ENCODE measurements at regions not wholly inside any gene's neighbourhood (a gene's known extent, or its start where the extent isn't known, plus 50 kb on each side); places are given as distances from the start of the nearest gene placed in this dataset.
"Not testable (repeated sequence)": the region's sequence is repeated elsewhere in the genome, so short reads cannot be mapped to it uniquely, and the experiment has no call there.

DNA sequence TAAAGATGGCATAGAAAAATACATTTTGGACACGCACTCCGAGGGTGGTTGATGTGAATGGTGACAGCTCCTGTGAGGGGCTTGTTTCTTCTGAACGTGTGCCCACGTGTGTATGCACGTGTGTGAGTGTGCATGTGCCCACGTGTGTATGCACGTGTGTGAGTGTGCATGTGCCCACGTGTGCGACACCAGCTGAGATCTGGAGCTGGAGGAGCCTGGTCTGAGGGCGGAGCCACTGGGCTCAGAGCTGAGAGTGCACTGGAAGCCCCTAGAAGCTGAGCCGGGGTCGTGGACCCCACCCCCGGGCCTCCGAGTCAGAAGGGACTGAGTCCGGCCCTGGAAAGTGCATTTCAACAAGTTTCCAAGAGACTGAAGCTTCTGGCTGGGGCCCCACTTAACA lies 282.5 kb upstream of the IRX4 start:
- Mint-ChIP-seq H3K9me3 (peaks cover 4% of the 10 kb centered on the region), H3K4me3 (no peak overlapping the region), H3K36me3 (ENCODE audit: low read depth) (no peaks in the 10 kb centered on the region), H3K4me1 (no peaks in the 10 kb centered on the region), H3K27ac (no peak overlapping the region), H3K27me3 (no peaks in the 10 kb centered on the region)
- intact Hi-C loops (cut with micrococcal nuclease), result no loop called here
- DNase-seq, result no peak

DNA sequence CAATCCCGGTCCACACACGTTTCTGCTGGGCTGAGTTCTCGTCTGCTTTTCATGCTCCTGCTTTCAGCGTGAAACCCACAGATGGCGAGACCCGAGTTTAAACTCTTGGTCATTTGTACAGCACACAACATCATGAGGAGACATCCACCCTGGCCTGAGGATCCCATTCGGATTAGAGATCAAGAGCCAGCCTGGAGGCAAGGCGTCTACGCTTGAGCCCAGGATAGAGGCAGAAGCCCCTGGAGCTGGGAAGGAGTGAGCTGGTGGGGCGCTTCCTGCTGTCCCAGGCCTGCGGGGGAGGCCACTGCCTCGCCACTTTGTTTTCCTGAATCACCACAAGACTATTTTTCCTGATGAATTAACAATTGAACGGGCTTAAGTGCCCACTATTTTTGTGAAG lies 281.9 kb upstream of the IRX4 start:
- Mint-ChIP-seq H3K36me3 (ENCODE audit: low read depth) (no peaks in the 10 kb centered on the region), H3K4me1 (no peaks in the 10 kb centered on the region), H3K27me3 (no peaks in the 10 kb centered on the region), H3K27ac (no peak overlapping the region), H3K4me3 (no peak overlapping the region), H3K9me3 (peaks cover 4% of the 10 kb centered on the region)
- intact Hi-C loops (cut with micrococcal nuclease), result no loop called here
- no peak for DNase-seq

DNA sequence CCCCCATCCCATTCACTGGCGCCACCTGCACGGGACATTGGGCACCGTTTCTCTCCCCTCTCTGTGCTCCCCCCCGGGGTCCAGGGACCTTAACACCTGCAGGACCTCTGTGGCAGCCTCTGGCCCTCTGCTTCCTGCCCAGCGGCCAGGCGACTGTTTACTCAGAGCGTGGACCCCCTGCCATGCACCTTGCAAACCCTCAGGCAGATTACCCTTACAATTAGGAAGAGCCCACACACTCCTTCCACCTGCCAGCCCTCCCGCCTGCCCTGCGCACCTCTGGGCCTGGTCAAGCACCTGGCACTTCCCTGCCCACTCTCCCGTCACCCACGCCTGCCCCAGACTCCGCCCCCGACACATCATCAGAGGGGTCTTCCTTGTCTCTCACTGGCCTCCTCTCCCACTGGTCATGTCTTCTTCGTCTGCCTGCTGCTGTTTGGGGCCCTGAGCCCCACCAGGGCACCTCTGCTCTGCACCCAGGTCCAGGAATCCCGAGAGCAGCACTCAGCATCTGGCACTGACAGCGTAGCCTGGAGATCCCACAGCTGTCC lies 281.3 kb upstream of the IRX4 start:
- intact Hi-C loops (cut with micrococcal nuclease), result no loop called here
- Mint-ChIP-seq H3K36me3 (ENCODE audit: low read depth) (no peaks in the 10 kb centered on the region), H3K27me3 (no peaks in the 10 kb centered on the region), H3K27ac (no peak overlapping the region), H3K9me3 (peaks cover 4% of the 10 kb centered on the region), H3K4me3 (no peak overlapping the region), H3K4me1 (no peaks in the 10 kb centered on the region)
- DNase-seq, result no peak

DNA sequence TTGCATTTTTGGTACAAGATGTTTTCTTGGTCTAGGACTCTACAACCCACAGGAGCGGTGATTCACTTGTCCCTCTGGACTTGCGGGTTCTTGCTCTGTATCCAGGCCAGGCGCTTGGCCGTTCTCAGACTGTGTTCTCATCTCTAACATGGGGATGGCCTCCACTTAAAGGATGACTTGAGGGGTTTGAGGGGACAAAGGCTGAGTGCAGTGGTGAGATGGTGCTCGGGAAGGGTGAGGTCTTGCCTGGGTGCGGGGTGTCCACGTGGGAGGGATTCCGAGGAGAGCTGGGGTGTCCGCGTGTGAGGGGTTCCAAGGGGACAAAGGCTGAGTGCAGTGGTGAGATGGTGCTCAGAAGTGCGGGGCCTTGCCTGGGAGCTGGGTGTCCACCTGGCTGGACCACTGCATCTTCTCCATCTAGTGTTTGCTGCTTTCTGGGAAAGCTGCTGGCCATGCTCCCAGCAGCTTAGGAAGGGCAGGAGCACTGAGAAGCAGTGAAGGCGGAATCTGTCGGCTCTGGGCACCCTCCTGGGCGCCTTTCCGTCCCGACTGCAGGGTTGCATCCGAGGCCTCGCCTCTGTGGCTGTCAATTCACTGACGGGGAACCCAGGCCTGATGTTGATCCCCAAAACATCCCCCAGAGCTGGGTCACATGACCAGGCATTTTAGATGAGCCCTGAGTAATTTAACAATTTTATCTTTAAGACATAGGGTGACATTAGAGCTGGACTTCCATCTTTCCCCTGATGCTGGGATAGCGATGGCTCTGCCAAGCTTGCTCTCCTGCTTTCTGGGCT lies 280.5 kb upstream of the IRX4 start:
- H3K27me3 Mint-ChIP-seq, result no peaks in the 10 kb centered on the region
- DNase-seq, result no peak
- intact Hi-C loops (cut with micrococcal nuclease), result no loop called here
- H3K27ac Mint-ChIP-seq, result no peak overlapping the region
- no peaks in the 10 kb centered on the region for H3K36me3 Mint-ChIP-seq (ENCODE audit: low read depth)
- H3K4me1 Mint-ChIP-seq, result no peaks in the 10 kb centered on the region
- no peak overlapping the region for H3K4me3 Mint-ChIP-seq
- H3K9me3 Mint-ChIP-seq, result peaks cover 4% of the 10 kb centered on the region

DNA sequence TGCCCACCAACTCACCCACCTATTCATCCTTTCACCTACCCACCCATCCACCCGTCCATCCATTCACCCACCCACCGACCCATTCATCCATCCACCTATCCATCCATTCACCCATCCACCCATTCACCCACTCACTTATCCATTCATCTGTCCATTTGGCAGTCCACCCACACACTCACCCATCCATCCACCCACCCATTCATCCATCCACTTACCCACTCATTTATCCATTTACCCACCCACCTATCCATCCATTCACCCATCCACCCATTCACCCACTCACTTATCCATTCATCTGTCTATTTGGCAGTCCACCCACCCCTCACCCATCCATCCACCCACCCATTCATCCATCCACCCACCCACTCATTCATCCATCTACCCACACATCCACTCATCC lies 278.1 kb upstream of the IRX4 start:
- Mint-ChIP-seq H3K4me1 (no peaks in the 10 kb centered on the region), H3K27ac (no peak overlapping the region), H3K4me3 (no peak overlapping the region), H3K36me3 (ENCODE audit: low read depth) (no peaks in the 10 kb centered on the region), H3K27me3 (no peaks in the 10 kb centered on the region), H3K9me3 (peaks cover 4% of the 10 kb centered on the region)
- intact Hi-C loops (cut with micrococcal nuclease), result no loop called here
- DNase-seq, result no peak

DNA sequence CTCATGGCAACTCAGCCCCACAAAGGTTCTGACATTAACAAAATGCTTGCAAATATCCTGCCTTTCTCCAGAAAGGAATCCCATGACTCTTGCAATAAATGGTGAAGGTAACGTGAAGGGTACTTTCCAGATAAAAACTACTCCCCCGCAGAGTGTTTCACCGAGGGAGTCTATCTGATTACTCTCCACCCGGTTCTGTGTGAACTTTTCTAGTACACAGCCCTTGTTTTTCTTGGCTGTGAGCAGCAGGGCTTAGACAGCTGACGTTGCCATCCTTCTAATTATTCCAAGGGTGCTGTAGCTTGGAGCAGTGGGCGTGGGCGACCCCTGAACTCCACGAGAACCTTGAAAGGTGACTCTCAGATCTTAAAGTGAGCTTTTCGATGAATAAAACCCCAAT lies 276.0 kb upstream of the IRX4 start:
- Mint-ChIP-seq H3K4me1 (no peaks in the 10 kb centered on the region), H3K4me3 (no peak overlapping the region), H3K27ac (no peak overlapping the region), H3K27me3 (no peaks in the 10 kb centered on the region), H3K36me3 (ENCODE audit: low read depth) (no peaks in the 10 kb centered on the region), H3K9me3 (peaks cover 4% of the 10 kb centered on the region)
- no peak for DNase-seq
- intact Hi-C loops (cut with micrococcal nuclease), result no loop called here

DNA sequence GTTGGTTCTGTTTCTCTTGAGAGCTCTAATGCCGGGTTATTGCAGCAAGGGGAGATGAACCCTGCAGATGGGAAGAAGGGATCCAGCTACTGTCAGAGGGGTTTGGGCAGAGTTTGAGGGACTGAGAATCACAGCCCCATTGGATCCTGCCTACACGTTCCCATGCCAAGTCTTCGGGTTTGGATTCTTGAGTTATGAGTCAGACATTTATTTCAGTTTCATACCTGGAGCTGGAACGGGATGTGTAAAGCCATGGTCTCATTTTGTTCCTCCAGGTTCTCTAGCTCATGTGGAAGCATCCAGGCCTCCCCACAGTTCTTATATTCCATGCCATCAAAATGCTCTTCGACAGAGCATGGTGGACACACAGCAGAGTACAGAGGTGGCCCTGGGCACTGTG lies 275.4 kb upstream of the IRX4 start:
- Mint-ChIP-seq H3K4me1 (no peaks in the 10 kb centered on the region), H3K27ac (no peak overlapping the region), H3K4me3 (no peak overlapping the region), H3K27me3 (no peaks in the 10 kb centered on the region), H3K36me3 (ENCODE audit: low read depth) (no peaks in the 10 kb centered on the region), H3K9me3 (peaks cover 4% of the 10 kb centered on the region)
- DNase-seq, result no peak
- intact Hi-C loops (cut with micrococcal nuclease), result no loop called here

DNA sequence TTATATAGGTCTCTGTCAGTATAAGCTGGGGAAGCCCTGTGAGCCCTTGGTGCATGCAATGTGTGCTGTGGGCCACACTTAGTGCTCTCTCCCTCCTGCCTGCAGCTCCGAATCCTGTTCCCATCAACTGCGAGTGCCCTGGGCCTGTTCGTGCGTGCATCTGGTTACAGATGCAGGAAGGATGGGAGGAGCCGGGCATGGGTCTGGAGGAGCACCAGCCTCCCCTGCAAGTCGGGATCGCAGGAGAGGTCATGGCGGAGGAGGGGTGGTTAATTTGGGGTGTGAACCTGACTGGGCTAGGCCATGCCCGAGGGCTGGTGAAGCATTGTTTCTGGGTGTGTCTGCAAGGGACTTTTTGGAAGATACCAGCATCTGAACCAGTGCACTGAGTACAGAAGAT lies 274.6 kb upstream of the IRX4 start:
- Mint-ChIP-seq H3K27ac (no peak overlapping the region), H3K4me1 (no peaks in the 10 kb centered on the region), H3K36me3 (ENCODE audit: low read depth) (no peaks in the 10 kb centered on the region), H3K27me3 (no peaks in the 10 kb centered on the region), H3K9me3 (peaks cover 4% of the 10 kb centered on the region), H3K4me3 (no peak overlapping the region)
- DNase-seq, result no peak
- intact Hi-C loops (cut with micrococcal nuclease), result no loop called here

DNA sequence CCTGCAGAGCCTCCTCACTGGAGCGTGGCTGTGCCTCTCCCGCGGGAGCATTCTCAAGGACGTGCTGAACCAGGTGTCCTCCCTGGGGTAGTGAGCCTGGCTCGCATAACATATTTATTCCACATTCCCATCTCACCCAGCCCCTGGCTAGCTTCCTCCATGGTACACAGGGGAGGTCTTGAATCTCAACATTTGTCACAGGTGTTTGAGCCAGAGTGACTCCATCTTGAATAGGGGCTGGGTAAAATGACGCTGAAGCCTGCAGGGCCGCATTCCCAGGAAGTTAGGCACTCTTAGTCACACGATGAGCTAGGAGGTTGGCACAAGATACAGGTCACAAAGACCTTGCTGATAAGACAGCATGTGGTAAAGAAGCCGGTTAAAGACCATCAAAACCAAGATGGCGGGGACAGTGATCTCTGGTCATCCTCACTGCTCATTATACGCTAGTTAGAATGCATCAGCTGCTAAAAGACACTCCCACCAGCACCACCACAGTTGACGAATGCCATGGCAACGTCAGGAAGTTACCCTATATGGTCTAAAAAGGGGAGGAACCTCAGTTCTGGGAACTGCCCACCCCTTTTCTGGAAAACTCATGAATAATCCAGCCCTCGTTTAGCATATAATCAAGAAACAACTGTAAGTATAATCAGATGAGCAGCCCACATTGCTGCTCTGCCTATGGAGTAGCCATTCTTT lies 273.8 kb upstream of the IRX4 start:
- Mint-ChIP-seq H3K36me3 (ENCODE audit: low read depth) (no peaks in the 10 kb centered on the region), H3K27ac (no peak overlapping the region), H3K4me1 (no peaks in the 10 kb centered on the region), H3K27me3 (no peaks in the 10 kb centered on the region), H3K4me3 (no peak overlapping the region), H3K9me3 (peaks cover 3% of the 10 kb centered on the region)
- DNase-seq, result no peak
- intact Hi-C loops (cut with micrococcal nuclease), result no loop called here

DNA sequence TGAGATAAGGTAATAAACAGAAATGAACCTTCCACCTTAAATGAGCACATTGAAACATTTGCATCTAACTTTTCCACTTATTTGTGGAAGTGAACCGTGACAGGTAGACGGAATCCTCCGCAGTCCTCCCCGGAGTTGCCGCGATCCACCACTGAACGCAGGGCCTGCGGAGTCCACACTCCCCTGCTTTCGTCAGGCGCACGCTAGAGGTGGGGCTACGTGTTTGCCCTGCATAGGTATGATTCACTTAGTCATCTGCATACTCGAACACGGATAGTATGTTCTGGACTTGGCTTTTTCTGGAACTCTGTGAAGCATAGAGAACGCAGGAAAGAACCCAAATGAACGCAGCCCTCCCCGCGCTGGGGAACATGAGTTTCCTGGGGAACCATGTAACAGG lies 272.8 kb upstream of the IRX4 start:
- Mint-ChIP-seq H3K27ac (no peak overlapping the region), H3K9me3 (no peaks in the 10 kb centered on the region), H3K4me1 (no peaks in the 10 kb centered on the region), H3K36me3 (ENCODE audit: low read depth) (no peaks in the 10 kb centered on the region), H3K4me3 (no peak overlapping the region), H3K27me3 (no peaks in the 10 kb centered on the region)
- intact Hi-C loops (cut with micrococcal nuclease), result no loop called here
- no peak for DNase-seq

DNA sequence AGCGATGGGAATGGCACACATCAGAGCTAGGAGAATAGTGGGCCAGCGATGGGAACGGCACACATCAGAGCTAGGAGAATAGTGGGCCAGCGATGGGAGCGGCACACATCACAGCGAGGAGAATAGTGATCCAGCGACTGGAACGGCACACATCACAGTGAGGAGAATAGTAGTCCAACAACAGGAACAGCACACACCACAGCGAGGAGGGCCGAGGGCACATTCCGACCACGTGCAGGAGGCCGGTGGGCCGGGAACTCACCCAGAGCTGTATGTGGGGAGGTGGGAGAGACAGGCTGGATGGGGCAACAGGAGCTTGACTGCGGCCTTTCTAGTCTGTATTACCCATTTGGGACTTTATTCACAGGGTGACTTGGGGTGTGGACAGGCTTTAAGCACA lies 271.1 kb upstream of the IRX4 start:
- no peak overlapping the region for H3K4me3 Mint-ChIP-seq
- H3K9me3 Mint-ChIP-seq, result no peaks in the 10 kb centered on the region
- no peak for DNase-seq
- peaks cover 4% of the 10 kb centered on the region for H3K4me1 Mint-ChIP-seq
- intact Hi-C loops (cut with micrococcal nuclease), result loop anchor here (5.0 kb wide), 1 partner anchor 117 kb away; no protein-coding TSS in a partner anchor
- no peaks in the 10 kb centered on the region for H3K27me3 Mint-ChIP-seq
- H3K27ac Mint-ChIP-seq, result no peak overlapping the region
- no peaks in the 10 kb centered on the region for H3K36me3 Mint-ChIP-seq (ENCODE audit: low read depth)

DNA sequence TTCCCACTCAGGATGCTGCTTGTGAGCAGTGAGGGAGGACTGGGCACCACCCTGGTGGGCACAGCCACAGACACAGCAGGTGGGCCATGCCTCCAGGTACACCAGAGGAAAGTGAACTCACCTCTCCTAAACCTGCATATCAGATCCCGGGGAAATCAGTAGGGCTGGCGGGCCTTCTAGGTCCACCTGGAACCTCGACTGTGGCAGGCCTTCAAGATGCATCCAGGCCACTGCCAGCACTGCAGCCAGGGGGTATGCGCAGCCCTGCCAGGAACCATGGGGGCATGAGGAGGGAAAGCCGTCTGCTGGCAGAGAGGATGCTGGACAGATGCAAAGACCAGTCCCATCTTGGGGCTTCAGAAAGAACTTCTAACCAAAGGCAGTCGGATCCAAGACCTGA lies 270.6 kb upstream of the IRX4 start:
- intact Hi-C loops (cut with micrococcal nuclease), result loop anchor here (5.0 kb wide), 1 partner anchor 116 kb away; no protein-coding TSS in a partner anchor
- no peak for DNase-seq
- Mint-ChIP-seq H3K27ac (no peak overlapping the region), H3K9me3 (no peaks in the 10 kb centered on the region), H3K4me1 (peaks cover 4% of the 10 kb centered on the region), H3K36me3 (ENCODE audit: low read depth) (no peaks in the 10 kb centered on the region), H3K4me3 (no peak overlapping the region), H3K27me3 (no peaks in the 10 kb centered on the region)

DNA sequence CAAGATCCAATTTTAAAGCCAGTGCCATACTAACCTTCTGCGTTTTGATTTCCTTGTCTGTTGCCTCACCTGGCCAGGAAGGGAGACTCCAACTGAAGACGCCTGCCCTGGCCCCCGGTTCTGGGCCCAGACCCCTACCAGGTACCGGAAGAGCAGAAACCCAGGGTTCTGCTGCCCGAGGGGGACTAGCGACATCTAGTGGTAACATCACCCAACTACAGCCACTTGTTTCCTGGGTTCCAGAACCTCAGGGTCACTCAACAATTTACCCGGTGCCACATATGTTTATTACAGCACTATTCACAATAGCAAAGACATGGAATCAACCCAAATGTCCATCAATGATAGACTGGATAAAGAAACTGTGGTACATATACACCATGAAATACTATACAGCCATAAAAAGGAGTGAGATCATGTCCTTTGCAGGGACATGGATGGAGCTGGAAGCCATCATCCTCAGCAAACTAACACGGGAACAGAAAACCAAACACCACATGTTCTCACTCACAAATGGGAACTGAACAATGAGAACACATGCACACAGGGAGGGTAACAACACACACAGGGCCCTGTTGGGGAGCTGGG lies 268.7 kb upstream of the IRX4 start:
- not testable (repeated sequence) for H3K4me3 Mint-ChIP-seq; H3K9me3 Mint-ChIP-seq; H3K36me3 Mint-ChIP-seq (ENCODE audit: low read depth); H3K4me1 Mint-ChIP-seq; H3K27me3 Mint-ChIP-seq; H3K27ac Mint-ChIP-seq
- DNase-seq, result peak; percentile 64
- intact Hi-C loops (cut with micrococcal nuclease), result loop anchor here (5.0 kb wide), 1 partner anchor 114 kb away; no protein-coding TSS in a partner anchor

DNA sequence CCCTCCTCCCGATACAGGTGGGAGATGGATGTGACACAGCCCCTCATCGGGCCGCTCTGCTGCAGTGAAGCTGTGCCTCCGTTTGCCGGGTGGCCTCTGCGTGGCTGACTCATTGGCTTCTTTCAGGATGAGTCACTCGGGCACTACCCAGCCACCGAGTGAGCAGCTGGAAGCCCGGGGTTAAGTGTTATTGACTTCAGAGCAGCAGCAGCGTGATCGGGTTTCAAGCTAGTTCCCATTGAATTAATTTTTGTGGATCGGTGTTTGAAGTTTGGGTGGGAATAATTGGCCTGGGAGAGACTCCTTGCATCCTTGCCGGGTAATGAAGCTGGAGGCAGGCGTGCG lies 266.4 kb upstream of the IRX4 start:
- Mint-ChIP-seq H3K27me3 (no peaks in the 10 kb centered on the region), H3K4me3 (no peak overlapping the region), H3K4me1 (peaks cover 4% of the 10 kb centered on the region), H3K27ac (no peak overlapping the region), H3K9me3 (no peaks in the 10 kb centered on the region), H3K36me3 (ENCODE audit: low read depth) (no peaks in the 10 kb centered on the region)
- intact Hi-C loops (cut with micrococcal nuclease), result no loop called here
- DNase-seq, result no peak

All from activated CD4-positive, alpha-beta T cell treated with anti-CD3 and anti-CD28 coated beads, Interleukin-2, amount 10 ng/mL, durations not matched to agents 24 days and 14 days (primary cell).